ENCODE measurements at regions not wholly inside any gene's neighbourhood (a gene's known extent, or its start where the extent isn't known, plus 50 kb on each side); places are given as distances from the start of the nearest gene placed in this dataset.

GRCh38 chr20:53660078-53660909, 66.7 kb upstream of the ZNF217 start:
- intact Hi-C loops (cut with micrococcal nuclease), result no loop called here
- H4K5ac ChIP-seq (ENCODE audit: low read depth, low read length), result peak overlapping the region; percentile 88
- no peaks in the 10 kb centered on the region for H3K79me1 ChIP-seq (ENCODE audit: low read depth in 1 of 2, low read length in 2 of 2)
- no peaks in the 10 kb centered on the region for H3K27me3 ChIP-seq (ENCODE audit: control insufficient read depth, insufficient read depth, low read length)
- in situ Hi-C loops (cut with MboI; ENCODE audit: low sequenced_read_pairs), result no loop called here
- peak overlapping the region; percentile 75 for H4K91ac ChIP-seq (ENCODE audit: insufficient read depth, low read depth, low read length)
- H3K4me1 ChIP-seq (ENCODE audit: control insufficient read depth, insufficient read depth, low read length), result peaks cover 21% of the 10 kb centered on the region
- H2AFZ ChIP-seq (replicated peaks; ENCODE audit: low read length, poor library complexity), result peak overlapping the region; percentile 97
- dilution Hi-C loops (cut with HindIII; ENCODE audit: low sequenced_read_pairs, unreplicated experiment), result no loop called here
- POLR2A ChIA-PET (ENCODE audit: unreplicated experiment), result no interaction called here
- H3K9ac ChIP-seq (ENCODE audit: low read depth, low read length), result peak overlapping the region; percentile 72
- no TSS peak for BruUV-seq (replicated peaks)
- no peaks in the 10 kb centered on the region for H3K36me3 ChIP-seq (ENCODE audit: control insufficient read depth, insufficient read depth, low read length)
- peak overlapping the region; percentile 26; the same call in 2 of the 3 replicates for H2BK15ac ChIP-seq (ENCODE audit: low read depth, low read length)
- peak overlapping the region; percentile 73 for H2BK5ac ChIP-seq (ENCODE audit: low read depth, low read length, poor library complexity, severe bottlenecking)
- peaks cover 3% of the 10 kb centered on the region; the same call in 1 of the 2 replicates for H3K9me1 ChIP-seq (ENCODE audit: insufficient read depth, low read length)
- no peak overlapping the region for H2AK5ac ChIP-seq (ENCODE audit: low read depth, low read length)
- peak overlapping the region; percentile 30 for H3K4ac ChIP-seq (ENCODE audit: low read depth, low read length)
- peak; percentile 17 for DNase-seq
- CTCF ChIA-PET, result interaction anchor here (1.0 kb wide), 1 partner anchor 25 kb away, joined by 3 read pairs; no protein-coding TSS in a partner anchor
- H3K14ac ChIP-seq (replicated peaks; ENCODE audit: low read depth, low read length), result peak overlapping the region; percentile 68
- peak overlapping the region; percentile 84 for H2AK9ac ChIP-seq (replicated peaks; ENCODE audit: low read depth, low read length, poor library complexity)
- TF ChIP-seq MAZ (IDR thresholded peaks at IDR 0.05; ENCODE audit: borderline replicate concordance, low read depth, low read length) (no peak), NFE2L2 (IDR thresholded peaks at IDR 0.05; ENCODE audit: low read depth, low read length) (no peak), ELK1 (IDR thresholded peaks at IDR 0.05; ENCODE audit: borderline replicate concordance, low read depth, low read length) (no peak)
- TF ChIP-seq, protein P1, sequence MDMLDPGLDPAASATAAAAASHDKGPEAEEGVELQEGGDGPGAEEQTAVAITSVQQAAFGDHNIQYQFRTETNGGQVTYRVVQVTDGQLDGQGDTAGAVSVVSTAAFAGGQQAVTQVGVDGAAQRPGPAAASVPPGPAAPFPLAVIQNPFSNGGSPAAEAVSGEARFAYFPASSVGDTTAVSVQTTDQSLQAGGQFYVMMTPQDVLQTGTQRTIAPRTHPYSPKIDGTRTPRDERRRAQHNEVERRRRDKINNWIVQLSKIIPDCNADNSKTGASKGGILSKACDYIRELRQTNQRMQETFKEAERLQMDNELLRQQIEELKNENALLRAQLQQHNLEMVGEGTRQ (IDR thresholded peaks at IDR 0.05; ENCODE audit: low read depth, low read length), result peak; percentile 33; the same call in 1 of the 2 replicates
- ATAC-seq (ENCODE audit: low read depth), result peak; percentile 49
- H2BK20ac ChIP-seq (ENCODE audit: low read depth, low read length), result peak overlapping the region; percentile 45
- peak overlapping the region; percentile 23; the same call in 1 of the 2 replicates for H3K4me3 ChIP-seq (ENCODE audit: insufficient read depth, low read depth, low read length)
- peak overlapping the region; percentile 54 for H3K27ac ChIP-seq (ENCODE audit: insufficient read depth, low read length)
- no peaks in the 10 kb centered on the region for H4K20me1 ChIP-seq (ENCODE audit: insufficient read depth, low read length)
- peak overlapping the region; percentile 88 for H3K4me2 ChIP-seq (ENCODE audit: low read depth, low read length)
- H3K23ac ChIP-seq (ENCODE audit: low read depth, low read length), result peak overlapping the region; percentile 61
- 7% methylated on average over 5 of the region's 38 CpGs; no CpG with 5 or more reads in 1 of the 2 experiments for WGBS, 2 experiments (ENCODE audit: extremely low coverage in 2 of 2, insufficient read length in 1 of 2)
- no peak overlapping the region; the same call in none of the 2 replicates for H3K56ac ChIP-seq (ENCODE audit: extremely low read depth, insufficient read depth, low read length)
- peak overlapping the region; percentile 73 for H2BK120ac ChIP-seq (ENCODE audit: low read depth, low read length)
- no peaks in the 10 kb centered on the region for H3K9me3 ChIP-seq (ENCODE audit: control insufficient read depth, insufficient read depth, low read length)
- peak overlapping the region; percentile 62 to 86 for H4K8ac ChIP-seq (ENCODE audit: low read depth in 2 of 2, low read length in 2 of 2)
- peak overlapping the region; percentile 92 for H3K18ac ChIP-seq (ENCODE audit: low read depth, low read length)

Data from IMR-90 (cell line).